ENCODE measurements at regions not wholly inside any gene's neighbourhood (a gene's known extent, or its start where the extent isn't known, plus 50 kb on each side); places are given as distances from the start of the nearest gene placed in this dataset.

DNA sequence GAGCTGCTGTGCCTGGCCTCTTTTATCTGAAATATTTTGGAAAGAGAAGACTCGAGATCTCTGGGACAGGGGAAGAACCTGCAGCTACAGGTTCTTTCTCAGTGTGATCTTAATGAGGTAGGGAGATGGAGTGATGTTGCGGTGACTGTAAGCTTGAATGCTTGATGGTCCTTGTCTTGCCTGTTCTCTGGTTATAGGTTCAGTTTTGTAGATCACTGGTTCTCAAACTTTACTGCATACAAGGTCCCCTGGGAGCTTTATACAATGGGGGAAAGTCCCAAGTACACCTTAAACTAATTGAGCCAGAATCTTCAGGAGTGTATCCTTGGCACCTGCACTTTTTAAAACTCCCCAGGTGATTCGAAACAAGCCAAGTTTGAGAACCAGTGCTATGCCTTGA is 136.7 kb upstream of the CXCR4 start:
- no peak for ATAC-seq
- ChIA-PET POLR2A (interaction anchor here (0.5 to 1.6 kb wide), 3 partner anchors 48 to 149 kb away, joined by 3 to 4 read pairs (median 4); no protein-coding TSS in a partner anchor), CTCF (interaction anchor here (1.3 to 2.0 kb wide), 3 partner anchors 18 to 341 kb away, joined by 3 to 5 read pairs (median 3); no protein-coding TSS in a partner anchor)
- Mint-ChIP-seq H3K27me3 (no peaks in the 10 kb centered on the region), H3K4me1 (ENCODE audit: low read depth) (peaks cover 11% of the 10 kb centered on the region), H3K36me3 (ENCODE audit: low read depth) (no peaks in the 10 kb centered on the region), H3K27ac (no peak overlapping the region), H3K4me3 (no peak overlapping the region), H3K9me3 (no peaks in the 10 kb centered on the region)
- intact Hi-C loops (cut with micrococcal nuclease): no loop called here
- TF ChIP-seq, protein P1, sequence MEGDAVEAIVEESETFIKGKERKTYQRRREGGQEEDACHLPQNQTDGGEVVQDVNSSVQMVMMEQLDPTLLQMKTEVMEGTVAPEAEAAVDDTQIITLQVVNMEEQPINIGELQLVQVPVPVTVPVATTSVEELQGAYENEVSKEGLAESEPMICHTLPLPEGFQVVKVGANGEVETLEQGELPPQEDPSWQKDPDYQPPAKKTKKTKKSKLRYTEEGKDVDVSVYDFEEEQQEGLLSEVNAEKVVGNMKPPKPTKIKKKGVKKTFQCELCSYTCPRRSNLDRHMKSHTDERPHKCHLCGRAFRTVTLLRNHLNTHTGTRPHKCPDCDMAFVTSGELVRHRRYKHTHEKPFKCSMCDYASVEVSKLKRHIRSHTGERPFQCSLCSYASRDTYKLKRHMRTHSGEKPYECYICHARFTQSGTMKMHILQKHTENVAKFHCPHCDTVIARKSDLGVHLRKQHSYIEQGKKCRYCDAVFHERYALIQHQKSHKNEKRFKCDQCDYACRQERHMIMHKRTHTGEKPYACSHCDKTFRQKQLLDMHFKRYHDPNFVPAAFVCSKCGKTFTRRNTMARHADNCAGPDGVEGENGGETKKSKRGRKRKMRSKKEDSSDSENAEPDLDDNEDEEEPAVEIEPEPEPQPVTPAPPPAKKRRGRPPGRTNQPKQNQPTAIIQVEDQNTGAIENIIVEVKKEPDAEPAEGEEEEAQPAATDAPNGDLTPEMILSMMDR (IDR thresholded peaks at IDR 0.05): no peak
- no peak for DNase-seq

DNA sequence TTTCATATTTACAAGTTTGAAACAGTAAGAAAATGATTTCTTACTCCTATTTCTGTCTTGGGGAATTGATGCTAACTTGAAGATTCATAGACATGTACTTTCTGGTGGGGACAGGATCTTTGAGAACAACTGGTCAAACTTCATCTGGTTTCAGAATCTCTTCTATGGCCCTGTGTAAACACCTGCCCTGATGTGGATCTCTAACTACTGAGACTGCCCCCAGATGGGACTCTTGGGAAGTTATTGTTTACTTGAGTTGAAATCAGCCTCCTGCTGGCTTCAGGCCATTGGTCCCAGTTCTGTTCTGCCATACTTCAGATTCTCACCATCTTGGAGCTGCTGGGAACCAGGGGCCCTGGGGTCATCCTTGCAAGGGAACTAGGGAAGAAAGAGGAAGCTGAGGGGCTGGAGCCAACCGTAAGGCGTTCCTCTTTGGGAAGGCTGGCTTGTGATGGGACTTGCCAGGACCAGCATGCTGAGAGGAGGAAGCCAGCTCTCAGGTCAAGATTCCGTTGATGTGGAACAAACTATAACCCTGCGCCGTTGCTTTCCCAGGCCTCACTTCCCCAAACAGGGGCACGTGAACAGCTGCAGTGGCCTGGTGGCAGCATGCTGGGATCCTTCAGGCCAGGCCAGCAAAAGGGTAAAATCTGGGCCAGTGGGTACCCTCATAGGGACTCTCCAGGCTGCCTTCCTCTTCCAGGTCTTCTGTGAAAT is 135.5 kb upstream of the CXCR4 start:
- TF ChIP-seq, protein P1 (IDR thresholded peaks at IDR 0.05): no peak
- Mint-ChIP-seq H3K27ac (no peak overlapping the region), H3K9me3 (no peaks in the 10 kb centered on the region), H3K27me3 (no peaks in the 10 kb centered on the region), H3K4me1 (ENCODE audit: low read depth) (peaks cover 11% of the 10 kb centered on the region), H3K4me3 (no peak overlapping the region), H3K36me3 (ENCODE audit: low read depth) (no peaks in the 10 kb centered on the region)
- intact Hi-C loops (cut with micrococcal nuclease): no loop called here
- no peak for ATAC-seq
- no peak for DNase-seq
- CTCF ChIA-PET: interaction anchor here (1.3 to 2.0 kb wide), 3 partner anchors 17 to 340 kb away, joined by 3 to 5 read pairs (median 3); no protein-coding TSS in a partner anchor
- POLR2A ChIA-PET: interaction anchor here (0.9 to 1.6 kb wide), 2 partner anchors 9 to 50 kb away, joined by 3 to 4 read pairs; no protein-coding TSS in a partner anchor

DNA sequence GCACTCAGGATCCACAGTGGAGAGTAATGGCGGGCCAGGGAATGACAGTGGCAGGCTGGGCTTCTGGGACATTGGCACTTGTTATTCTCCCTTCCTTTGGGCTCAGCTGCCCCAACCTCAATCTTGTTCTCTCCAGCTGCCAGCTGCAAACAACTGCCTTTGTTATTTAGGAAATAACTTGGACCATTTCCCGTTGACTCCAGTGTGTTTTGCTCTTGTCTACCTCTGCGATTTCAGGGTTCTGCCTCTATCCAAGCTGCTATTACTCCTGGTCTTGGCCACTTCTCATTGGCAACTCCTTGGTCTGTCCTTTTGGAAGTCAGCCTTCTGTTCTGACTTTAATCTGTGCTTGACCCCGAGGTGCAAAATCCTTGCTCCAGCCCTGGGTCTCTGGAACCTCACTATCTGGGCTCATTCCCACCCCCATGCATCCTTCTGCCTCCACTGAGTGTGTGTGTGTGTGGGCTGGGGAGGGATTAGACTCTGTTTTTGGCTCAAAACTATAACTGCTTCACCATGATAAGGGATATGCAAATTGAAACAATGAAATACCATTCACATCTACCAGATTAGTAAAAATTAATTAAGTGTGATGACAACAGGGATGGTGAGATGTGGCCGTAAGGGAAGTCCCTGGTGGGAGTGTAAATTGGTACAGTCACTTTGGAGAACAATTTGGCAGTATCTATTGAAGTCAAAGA is 134.1 kb upstream of the CXCR4 start:
- TF ChIP-seq, protein P1 (IDR thresholded peaks at IDR 0.05): no peak
- no peak overlapping the region for H3K27ac Mint-ChIP-seq
- ATAC-seq: no peak
- no peaks in the 10 kb centered on the region for H3K9me3 Mint-ChIP-seq
- peaks cover 15% of the 10 kb centered on the region for H3K4me1 Mint-ChIP-seq (ENCODE audit: low read depth)
- no peaks in the 10 kb centered on the region for H3K36me3 Mint-ChIP-seq (ENCODE audit: low read depth)
- no peak overlapping the region for H3K4me3 Mint-ChIP-seq
- DNase-seq: no peak
- POLR2A ChIA-PET: no interaction called here
- intact Hi-C loops (cut with micrococcal nuclease): no loop called here
- H3K27me3 Mint-ChIP-seq: no peaks in the 10 kb centered on the region
- CTCF ChIA-PET: no interaction called here

DNA sequence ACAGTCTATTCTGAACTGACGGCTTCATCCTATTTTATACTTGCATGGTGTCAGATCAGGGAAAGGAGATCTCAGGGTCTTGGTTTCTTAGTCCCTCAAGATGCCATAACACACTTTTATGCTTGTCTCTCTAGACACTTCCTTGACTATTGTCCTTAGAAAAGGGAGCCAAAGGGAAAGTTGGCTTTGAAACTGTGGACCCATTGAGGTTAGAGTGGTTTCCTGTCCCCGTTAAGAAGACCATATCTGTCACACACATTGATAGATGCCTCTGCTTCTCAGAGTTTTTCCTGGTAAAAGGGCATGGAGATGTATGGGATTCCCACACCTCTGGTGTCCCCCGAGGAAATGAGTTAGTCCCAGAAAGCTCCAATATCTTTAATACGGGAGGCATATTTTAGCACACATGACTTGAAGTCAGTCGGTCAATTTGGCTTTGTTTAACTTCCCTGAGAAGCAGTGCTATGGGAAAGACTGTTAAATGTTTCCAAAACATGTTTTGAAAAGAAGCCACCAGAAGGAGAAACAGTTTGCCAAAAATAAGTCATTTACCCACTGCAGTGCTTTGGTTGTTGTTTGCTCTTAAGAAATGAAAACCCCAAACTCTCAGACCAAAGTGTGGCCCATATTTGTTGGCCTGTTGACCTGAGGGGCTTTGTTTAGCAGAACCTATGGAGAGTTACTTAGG is 133.4 kb upstream of the CXCR4 start:
- Mint-ChIP-seq H3K9me3 (no peaks in the 10 kb centered on the region), H3K36me3 (ENCODE audit: low read depth) (no peaks in the 10 kb centered on the region), H3K27ac (no peak overlapping the region), H3K27me3 (no peaks in the 10 kb centered on the region), H3K4me1 (ENCODE audit: low read depth) (peaks cover 15% of the 10 kb centered on the region), H3K4me3 (no peak overlapping the region)
- CTCF ChIA-PET: interaction anchor here (1.2 kb wide), 1 partner anchor 90 kb away, joined by 3 read pairs; no protein-coding TSS in a partner anchor
- TF ChIP-seq, protein P1 (IDR thresholded peaks at IDR 0.05): no peak
- intact Hi-C loops (cut with micrococcal nuclease): no loop called here
- no peak for DNase-seq
- ATAC-seq: no peak
- POLR2A ChIA-PET: no interaction called here

All from activated CD8-positive, alpha-beta T cell treated with anti-CD3 and anti-CD28 coated beads for 36 hours (primary cell).